Endothelial cell of umbilical vein (primary cell): ENCODE measurements at regions not wholly inside any gene's neighbourhood (a gene's known extent, or its start where the extent isn't known, plus 50 kb on each side); places are given as distances from the start of the nearest gene placed in this dataset.

Experiments
- BruUV-seq: library from RNA; stranded (reverse); fragments of 400-500 nt; replicated peaks from 2 replicates; lab custom pipeline; 2021; lab: Mats Ljungman, UMichigan
- CTCF ChIA-PET: fragments of 300-600, 350-600 bp; sonication (Branson Sonifier 250); formaldehyde crosslinking; loops from one replicate; lab custom pipeline; 2021; ENCODE audit warnings: antibody characterized with exemption, inconsistent platforms; lab: Charles Lee
- POLR2A ChIA-PET: fragments of 300-600, 350-600 bp; sonication (Branson Sonifier 250); formaldehyde crosslinking; loops from one replicate; lab custom pipeline; 2021; ENCODE audit warnings: antibody characterized with exemption, inconsistent platforms; lab: Charles Lee
- DNase-seq: peaks from one replicate; pipeline ENCODE4 v3.0.0-alpha.2; 2011; ENCODE audit warnings: low read depth, low spot score
- FAIRE-seq: peaks from 2 replicates; lab custom pipeline; 2011; peaks lifted over from hg19 to GRCh38; lab: Jason Lieb, UNC
- H2AFZ ChIP-seq: 2 replicates; pipeline ENCODE4 v1.6.0; 2012; ENCODE audit warnings: low read depth, low read length, control low read depth, inconsistent platforms
- H3K27ac ChIP-seq: 2 replicates; pipeline ENCODE4 v1.5.1; 2011; ENCODE audit warnings: low read depth, mild to moderate bottlenecking, control low read depth, low read length, moderate library complexity; ENCODE audit not compliant: insufficient read depth
- H3K27me3 ChIP-seq, 2 experiments: 2 replicates each; pipeline versions ENCODE4 v1.6.0 to v1.6.1; 2011; ENCODE audit warnings: low read length in 2 of 2, mixed read lengths in 1 of 2; ENCODE audit not compliant: control insufficient read depth in 2 of 2, insufficient read depth in 2 of 2
- H3K36me3 ChIP-seq, 2 experiments: 2 replicates in 1 of 2; 3 replicates in 1 of 2; pipeline ENCODE4 v1.5.1; 2011; ENCODE audit warnings: low read length in 2 of 2, mild to moderate bottlenecking in 1 of 2, moderate library complexity in 1 of 2; ENCODE audit not compliant: control insufficient read depth in 2 of 2, insufficient read depth in 2 of 2; ENCODE audit errors: extremely low read depth in 1 of 2
- H3K4me1 ChIP-seq: 3 replicates; pipeline ENCODE4 v1.5.1; 2011; ENCODE audit warnings: mild to moderate bottlenecking, low read length; ENCODE audit not compliant: control insufficient read depth, insufficient read depth; ENCODE audit errors: extremely low read depth
- H3K4me2 ChIP-seq: 2 replicates; pipeline ENCODE4 v1.6.1; 2011; ENCODE audit warnings: low read length, control low read depth, mixed read lengths; ENCODE audit not compliant: insufficient read depth
- H3K4me3 ChIP-seq, 3 experiments: fragments of 200-600 bp in 1 of 3; sonication (generic), shearing (Covaris generic) in 1 of 3; replicated peaks in 1 of 3; 2 replicates each; pipeline ENCODE4 v1.5.1; 2011 to 2016; ENCODE audit warnings: control low read depth in 3 of 3, low read length in 3 of 3, mild to moderate bottlenecking in 2 of 3, inconsistent platforms in 1 of 3, low read depth in 1 of 3, moderate library complexity in 1 of 3; ENCODE audit not compliant: insufficient read depth in 1 of 3
- H3K79me2 ChIP-seq: 2 replicates; pipeline ENCODE4 v1.6.0; 2012; ENCODE audit warnings: low read length, inconsistent platforms; ENCODE audit not compliant: control insufficient read depth, insufficient read depth
- H3K9ac ChIP-seq: replicated peaks from 2 replicates; pipeline ENCODE3; 2011; ENCODE audit warnings: low read length, control low read depth; ENCODE audit not compliant: insufficient read depth; ENCODE audit errors: extremely low read depth
- H3K9me1 ChIP-seq: replicated peaks from 3 replicates; pipeline ENCODE4 v1.6.0; 2011; ENCODE audit warnings: mild to moderate bottlenecking, low read length; ENCODE audit not compliant: control insufficient read depth, insufficient read depth; ENCODE audit errors: extremely low read depth
- H3K9me3 ChIP-seq: replicated peaks from 2 replicates; pipeline ENCODE4 v1.5.1; 2012; ENCODE audit warnings: low read length, inconsistent platforms; ENCODE audit not compliant: control insufficient read depth, insufficient read depth
- H4K20me1 ChIP-seq: replicated peaks from 2 replicates; pipeline ENCODE3; 2011; ENCODE audit warnings: mild to moderate bottlenecking, low read length; ENCODE audit not compliant: control insufficient read depth, insufficient read depth; ENCODE audit errors: extremely low read depth
- EZH2 ChIP-seq: IDR thresholded peaks from 2 replicates; pipeline ENCODE4 v1.6.1; 2012; ENCODE audit warnings: borderline replicate concordance, low read depth, mild to moderate bottlenecking, moderate library complexity, low read length, inconsistent platforms; ENCODE audit not compliant: severe bottlenecking
- FOS ChIP-seq: IDR thresholded peaks from 2 replicates; pipeline ENCODE4 v1.6.1; 2011; ENCODE audit warnings: mild to moderate bottlenecking, low read length, moderate library complexity, borderline replicate concordance; ENCODE audit not compliant: insufficient read depth
- GATA2 ChIP-seq: IDR thresholded peaks from 2 replicates; pipeline ENCODE4 v1.7.0; 2011; ENCODE audit warnings: low read depth, mild to moderate bottlenecking, moderate library complexity, mixed read lengths, low read length; ENCODE audit not compliant: insufficient read length, insufficient read depth
- JUN ChIP-seq: IDR thresholded peaks from 2 replicates; pipeline ENCODE4 v1.6.1; 2011; ENCODE audit warnings: borderline replicate concordance, low read depth; ENCODE audit not compliant: insufficient read length, insufficient read depth
- MYC ChIP-seq: IDR thresholded peaks from one replicate; pipeline ENCODE4 v1.6.1; 2011; ENCODE audit warnings: mild to moderate bottlenecking, low read depth, low read length
- POLR2A ChIP-seq: IDR thresholded peaks from 2 replicates; pipeline ENCODE4 v1.6.1; 2012; ENCODE audit warnings: low read depth, mild to moderate bottlenecking, control low read depth, low read length
- POLR2AphosphoS5 ChIP-seq: IDR thresholded peaks from 2 replicates; pipeline ENCODE4 v1.6.1; 2012; ENCODE audit warnings: low read depth, mild to moderate bottlenecking, control low read depth, low read length, moderate library complexity; ENCODE audit not compliant: insufficient read depth
- dilution Hi-C: fragments of 300-500 bp; cut with MboI; formaldehyde crosslinking; loops from one replicate; pipeline ENCODE4 v1.15.0; 2019; ENCODE audit warnings: low sequenced_read_pairs; ENCODE audit not compliant: extremely low pct_ligation_motif_present
- intact Hi-C: fragments of 100-400 bp; cut with micrococcal nuclease; formaldehyde crosslinking; loops from one replicate; pipeline ENCODE4 v1.10.0; 2022
- TF ChIP-seq, protein P1 (sequence below): IDR thresholded peaks from 2 replicates; pipeline ENCODE4 v1.6.1; 2011; ENCODE audit not compliant: insufficient read depth, insufficient read length
- TF ChIP-seq, protein P2 (sequence below), 2 donors: IDR thresholded peaks; 1 replicate in 1 of 2; 2 replicates in 1 of 2; pipeline ENCODE4 v1.5.1; 2011; ENCODE audit warnings: low read length in 2 of 2, mild to moderate bottlenecking in 2 of 2, moderate library complexity in 2 of 2, control low read depth in 1 of 2, inconsistent platforms in 1 of 2, low read depth in 1 of 2; ENCODE audit not compliant: insufficient read depth in 1 of 2; ENCODE audit errors: extremely low read depth in 1 of 2

DNA sequence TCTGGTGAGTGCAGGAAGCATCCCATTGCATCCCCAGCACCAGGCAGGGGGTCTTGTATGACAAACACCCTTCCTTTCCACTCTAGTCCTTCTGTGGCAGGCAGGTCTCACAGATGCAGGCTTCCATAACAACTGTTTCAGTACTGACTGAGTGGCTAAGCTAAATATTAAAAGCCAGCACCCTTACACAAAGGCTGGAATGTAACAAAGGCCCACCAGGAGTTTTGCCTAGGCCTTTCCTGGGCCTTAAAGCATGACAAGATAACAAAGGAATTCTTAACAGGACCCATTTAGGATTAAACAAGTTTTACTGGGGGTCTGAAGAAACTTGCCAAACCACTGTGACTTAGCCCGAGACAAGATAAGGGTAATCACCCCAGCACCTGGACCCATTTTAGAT lies 228.9 kb upstream of the RPL38 start:
- BruUV-seq = no TSS peak
- H3K9me1 ChIP-seq = no peaks in the 10 kb centered on the region
- H2AFZ ChIP-seq = no peak overlapping the region
- no peak overlapping the region for H3K27ac ChIP-seq
- H3K36me3 ChIP-seq = no peaks in the 10 kb centered on the region
- H3K4me1 ChIP-seq = no peaks in the 10 kb centered on the region
- no peaks in the 10 kb centered on the region for H4K20me1 ChIP-seq
- FAIRE-seq (no peak), DNase-seq (no peak)
- peaks cover 4% of the 10 kb centered on the region for H3K9me3 ChIP-seq
- H3K27me3 ChIP-seq = no peaks in the 10 kb centered on the region
- ChIA-PET POLR2A (no interaction called here), CTCF (no interaction called here)
- H3K4me2 ChIP-seq = no peak overlapping the region
- intact Hi-C loops (no loop called here), dilution Hi-C loops (no loop called here)
- no peak overlapping the region for H3K4me3 ChIP-seq
- no peaks in the 10 kb centered on the region for H3K79me2 ChIP-seq
- H3K9ac ChIP-seq = no peak overlapping the region
- TF ChIP-seq JUN = no peak
- no peak for TF ChIP-seq MYC
- TF ChIP-seq POLR2A = no peak
- TF ChIP-seq, protein P1, sequence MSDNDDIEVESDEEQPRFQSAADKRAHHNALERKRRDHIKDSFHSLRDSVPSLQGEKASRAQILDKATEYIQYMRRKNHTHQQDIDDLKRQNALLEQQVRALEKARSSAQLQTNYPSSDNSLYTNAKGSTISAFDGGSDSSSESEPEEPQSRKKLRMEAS = no peak
- no peak for TF ChIP-seq GATA2
- TF ChIP-seq EZH2 = no peak

DNA sequence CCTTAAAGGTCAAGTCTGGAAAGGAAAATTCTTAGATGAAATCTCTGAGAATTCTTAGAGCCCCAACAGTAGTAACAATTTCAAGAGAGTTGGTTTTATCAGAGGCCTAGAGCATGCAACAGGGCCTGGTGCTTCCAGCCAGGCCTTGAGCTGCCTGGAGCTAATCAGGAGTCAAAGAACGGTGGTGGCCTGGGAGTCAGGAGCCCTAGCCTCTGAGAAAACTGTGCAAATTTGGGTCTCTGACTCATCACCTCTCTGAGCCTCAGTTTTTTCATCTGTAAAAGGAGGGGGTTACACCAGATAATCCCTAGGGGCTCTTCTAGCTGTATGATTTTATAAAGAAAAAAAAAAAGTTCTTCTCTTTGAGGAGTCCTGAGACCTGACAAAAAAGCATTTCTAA lies 227.3 kb upstream of the RPL38 start:
- DNase-seq (no peak), FAIRE-seq (no peak)
- Histone ChIP-seq H3K79me2 (no peaks in the 10 kb centered on the region), H3K4me2 (no peak overlapping the region), H3K27me3 (no peaks in the 10 kb centered on the region), H3K36me3 (no peaks in the 10 kb centered on the region), H2AFZ (no peak overlapping the region), H3K9me3 (peaks cover 4% of the 10 kb centered on the region), H4K20me1 (no peaks in the 10 kb centered on the region), H3K9me1 (no peaks in the 10 kb centered on the region), H3K4me1 (no peaks in the 10 kb centered on the region), H3K9ac (no peak overlapping the region), H3K27ac (no peak overlapping the region), H3K4me3 (no peak overlapping the region)
- TF ChIP-seq GATA2 (no peak), POLR2A (no peak), EZH2 (no peak), JUN (no peak), MYC (no peak), POLR2AphosphoS5 (no peak), FOS (no peak)
- TF ChIP-seq, protein P1 = no peak
- TF ChIP-seq, protein P2, sequence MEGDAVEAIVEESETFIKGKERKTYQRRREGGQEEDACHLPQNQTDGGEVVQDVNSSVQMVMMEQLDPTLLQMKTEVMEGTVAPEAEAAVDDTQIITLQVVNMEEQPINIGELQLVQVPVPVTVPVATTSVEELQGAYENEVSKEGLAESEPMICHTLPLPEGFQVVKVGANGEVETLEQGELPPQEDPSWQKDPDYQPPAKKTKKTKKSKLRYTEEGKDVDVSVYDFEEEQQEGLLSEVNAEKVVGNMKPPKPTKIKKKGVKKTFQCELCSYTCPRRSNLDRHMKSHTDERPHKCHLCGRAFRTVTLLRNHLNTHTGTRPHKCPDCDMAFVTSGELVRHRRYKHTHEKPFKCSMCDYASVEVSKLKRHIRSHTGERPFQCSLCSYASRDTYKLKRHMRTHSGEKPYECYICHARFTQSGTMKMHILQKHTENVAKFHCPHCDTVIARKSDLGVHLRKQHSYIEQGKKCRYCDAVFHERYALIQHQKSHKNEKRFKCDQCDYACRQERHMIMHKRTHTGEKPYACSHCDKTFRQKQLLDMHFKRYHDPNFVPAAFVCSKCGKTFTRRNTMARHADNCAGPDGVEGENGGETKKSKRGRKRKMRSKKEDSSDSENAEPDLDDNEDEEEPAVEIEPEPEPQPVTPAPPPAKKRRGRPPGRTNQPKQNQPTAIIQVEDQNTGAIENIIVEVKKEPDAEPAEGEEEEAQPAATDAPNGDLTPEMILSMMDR (IDR thresholded peaks at IDR 0.05; ENCODE audit: extremely low read depth in 1 of 2, insufficient read depth in 1 of 2, low read depth in 1 of 2, low read length in 2 of 2) = no peak
- CTCF ChIA-PET = no interaction called here
- intact Hi-C loops (no loop called here), dilution Hi-C loops (no loop called here)
- POLR2A ChIA-PET = no interaction called here
- BruUV-seq = no TSS peak
